MM.1S (cell line): ENCODE measurements at regions not wholly inside any gene's neighbourhood (a gene's known extent, or its start where the extent isn't known, plus 50 kb on each side); places are given as distances from the start of the nearest gene placed in this dataset.

Source experiments
- CTCF ChIP-seq: fragments of 300-600 bp; sonication (generic); IDR thresholded peaks from 2 replicates; pipeline ENCODE4 v1.5.1; 2016; ENCODE audit warnings: antibody characterized with exemption, low read length, mixed read lengths
- EZH2 ChIP-seq: fragments of 300-600 bp; sonication (generic); optimal IDR thresholded peaks from 2 replicates; pipeline ENCODE3; 2017; ENCODE audit warnings: low read depth, mild to moderate bottlenecking, antibody characterized with exemption, low read length, mixed read lengths

GRCh38 chr6:15969236-15969778, 159.6 kb upstream of the MYLIP start:
- no peak for TF ChIP-seq CTCF
- no peak for TF ChIP-seq EZH2
